ENCODE measurements at regions not wholly inside any gene's neighbourhood (a gene's known extent, or its start where the extent isn't known, plus 50 kb on each side); places are given as distances from the start of the nearest gene placed in this dataset.

DNA sequence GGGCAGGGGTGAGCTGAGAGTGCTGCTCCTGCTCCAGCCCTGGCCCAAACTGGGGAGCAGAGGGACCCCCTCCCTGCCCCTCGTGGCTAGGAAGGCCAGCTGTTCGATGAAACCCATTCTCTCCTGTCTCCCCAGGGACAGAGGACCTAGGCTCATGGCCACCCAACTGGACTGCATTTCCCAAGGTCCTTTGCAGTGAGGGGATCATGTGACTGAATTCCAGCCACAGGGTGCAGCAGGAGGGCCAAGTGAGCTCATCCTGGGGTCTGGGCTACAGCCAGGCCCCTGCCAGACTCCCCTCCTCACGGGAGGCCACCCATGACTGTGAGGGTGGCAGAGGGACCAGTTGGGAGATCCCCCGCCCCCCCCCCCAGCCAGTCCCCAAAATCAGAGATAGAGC, 777.6 kb downstream of the TBC1D22A start:
- no peak for TF ChIP-seq POLR2AphosphoS5 (IDR thresholded peaks at IDR 0.05; ENCODE audit: low read depth, low read length)
- TF ChIP-seq POLR2A (IDR thresholded peaks at IDR 0.05; ENCODE audit: low read depth, low read length): no peak
- no peak for TF ChIP-seq POU2F2 (IDR thresholded peaks at IDR 0.05; ENCODE audit: low read depth, low read length)
- TF ChIP-seq PAX5 (IDR thresholded peaks at IDR 0.05; ENCODE audit: insufficient read depth, low read length, severe bottlenecking): no peak

Data from GM12891 (cell line).